IMR-90 (cell line): ENCODE measurements at regions not wholly inside any gene's neighbourhood (a gene's known extent, or its start where the extent isn't known, plus 50 kb on each side); places are given as distances from the start of the nearest gene placed in this dataset.

Experiments used
- ATAC-seq: fragments of 200-7000 bp; cut with Tn5 transposase; 2 replicates; pipeline ENCODE4 v1.9.1; 2020; ENCODE audit warnings: low read depth, mild to moderate bottlenecking, moderate library complexity
- BruUV-seq: library from RNA; stranded (reverse); fragments of 400-500 nt; replicated peaks from 2 replicates; lab custom pipeline; 2021; lab: Mats Ljungman, UMichigan
- CTCF ChIA-PET: fragments of 300-600 bp; formaldehyde crosslinking; extraction: SDS; loops from one replicate; lab custom pipeline; 2021; ENCODE audit warnings: antibody characterized with exemption; lab: Yijun Ruan, JAX
- POLR2A ChIA-PET: fragments of 300-600 bp; sonication (Branson Sonifier 250); formaldehyde crosslinking; loops from one replicate; lab custom pipeline; 2022; ENCODE audit warnings: antibody characterized with exemption; ENCODE audit not compliant: unreplicated experiment; lab: Charles Lee
- DNase-seq: peaks from one replicate; pipeline ENCODE4 v3.0.0; 2013
- H2AFZ ChIP-seq: replicated peaks from 2 replicates; pipeline ENCODE3; 2013; ENCODE audit warnings: low read length, mild to moderate bottlenecking; ENCODE audit not compliant: poor library complexity
- H2AK5ac ChIP-seq: 2 replicates; pipeline ENCODE4 v1.6.1; 2013; ENCODE audit warnings: low read depth, low read length, inconsistent platforms
- H2AK9ac ChIP-seq: replicated peaks from 2 replicates; pipeline ENCODE3; 2013; ENCODE audit warnings: mild to moderate bottlenecking, low read depth, low read length, moderate library complexity; ENCODE audit not compliant: poor library complexity
- H2BK120ac ChIP-seq: 2 replicates; pipeline ENCODE4 v1.6.1; 2013; ENCODE audit warnings: low read depth, low read length, inconsistent platforms
- H2BK15ac ChIP-seq: 3 replicates; pipeline ENCODE4 v1.6.1; 2013; ENCODE audit warnings: low read depth, low read length, inconsistent platforms
- H2BK20ac ChIP-seq: 2 replicates; pipeline ENCODE4 v1.6.1; 2013; ENCODE audit warnings: low read depth, mild to moderate bottlenecking, inconsistent platforms, low read length, moderate library complexity
- H2BK5ac ChIP-seq: 2 replicates; pipeline ENCODE4 v1.6.1; 2013; ENCODE audit warnings: mild to moderate bottlenecking, low read depth, low read length, inconsistent platforms; ENCODE audit not compliant: poor library complexity, severe bottlenecking
- H3K14ac ChIP-seq: replicated peaks from 2 replicates; pipeline ENCODE4 v1.6.1; 2013; ENCODE audit warnings: low read depth, low read length, inconsistent platforms
- H3K18ac ChIP-seq: 2 replicates; pipeline ENCODE4 v1.6.1; 2013; ENCODE audit warnings: low read depth, low read length, control low read depth
- H3K23ac ChIP-seq: 2 replicates; pipeline ENCODE4 v1.6.1; 2013; ENCODE audit warnings: low read depth, low read length, inconsistent platforms
- H3K27ac ChIP-seq: 2 replicates; pipeline ENCODE4 v1.5.1; 2013; ENCODE audit warnings: mild to moderate bottlenecking, control low read depth, low read length; ENCODE audit not compliant: insufficient read depth
- H3K27me3 ChIP-seq: 2 replicates; pipeline ENCODE4 v1.6.1; 2013; ENCODE audit warnings: low read length; ENCODE audit not compliant: control insufficient read depth, insufficient read depth
- H3K36me3 ChIP-seq: 2 replicates; pipeline ENCODE4 v1.6.1; 2013; ENCODE audit warnings: low read length, mixed read lengths; ENCODE audit not compliant: control insufficient read depth, insufficient read depth
- H3K4ac ChIP-seq: 2 replicates; pipeline ENCODE4 v1.6.1; 2013; ENCODE audit warnings: low read depth, low read length, inconsistent platforms
- H3K4me1 ChIP-seq: 2 replicates; pipeline ENCODE4 v1.6.1; 2013; ENCODE audit warnings: low read length, mixed read lengths; ENCODE audit not compliant: control insufficient read depth, insufficient read depth
- H3K4me2 ChIP-seq: 2 replicates; pipeline ENCODE4 v1.6.1; 2013; ENCODE audit warnings: low read depth, mild to moderate bottlenecking, control low read depth, low read length, moderate library complexity
- H3K4me3 ChIP-seq: 2 replicates; pipeline ENCODE4 v1.5.1; 2013; ENCODE audit warnings: low read depth, mild to moderate bottlenecking, control low read depth, low read length, moderate library complexity; ENCODE audit not compliant: insufficient read depth
- H3K56ac ChIP-seq: 2 replicates; pipeline ENCODE4 v1.6.1; 2013; ENCODE audit warnings: low read length, inconsistent platforms; ENCODE audit not compliant: insufficient read depth; ENCODE audit errors: extremely low read depth
- H3K79me1 ChIP-seq, 2 experiments: 2 replicates each; pipeline ENCODE4 v1.6.1; 2013; ENCODE audit warnings: low read length in 2 of 2, inconsistent platforms in 1 of 2, low read depth in 1 of 2
- H3K9ac ChIP-seq: 2 replicates; pipeline ENCODE4 v1.6.1; 2013; ENCODE audit warnings: low read depth, low read length, control low read depth
- H3K9me1 ChIP-seq: 2 replicates; pipeline ENCODE4 v1.6.1; 2013; ENCODE audit warnings: low read length, inconsistent platforms; ENCODE audit not compliant: insufficient read depth
- H3K9me3 ChIP-seq: 2 replicates; pipeline ENCODE4 v1.6.1; 2013; ENCODE audit warnings: low read length; ENCODE audit not compliant: control insufficient read depth, insufficient read depth
- H4K20me1 ChIP-seq: 2 replicates; pipeline ENCODE4 v1.6.1; 2013; ENCODE audit warnings: low read length, inconsistent platforms; ENCODE audit not compliant: insufficient read depth
- H4K5ac ChIP-seq: 2 replicates; pipeline ENCODE4 v1.6.1; 2013; ENCODE audit warnings: mild to moderate bottlenecking, low read depth, low read length, control low read depth
- H4K8ac ChIP-seq, 2 experiments: 2 replicates each; pipeline ENCODE4 v1.6.1; 2013; ENCODE audit warnings: low read depth in 2 of 2, low read length in 2 of 2, control low read depth in 1 of 2, inconsistent platforms in 1 of 2
- H4K91ac ChIP-seq: 2 replicates; pipeline ENCODE4 v1.6.1; 2013; ENCODE audit warnings: low read depth, low read length, inconsistent platforms; ENCODE audit not compliant: insufficient read depth
- BHLHE40 ChIP-seq: fragments of 150-350 bp; IDR thresholded peaks from 2 replicates; pipeline ENCODE4 v1.6.1; 2016; ENCODE audit warnings: mild to moderate bottlenecking, low read depth, low read length
- CEBPB ChIP-seq: IDR thresholded peaks from 2 replicates; pipeline ENCODE4 v1.6.1; 2012; ENCODE audit warnings: low read depth, low read length, improper control_type of control experiment
- CHD1 ChIP-seq: IDR thresholded peaks from 2 replicates; pipeline ENCODE4 v1.6.1; 2012; ENCODE audit warnings: low read depth, low read length, improper control_type of control experiment
- CTCF ChIP-seq: conservative IDR thresholded peaks from 2 replicates; pipeline ENCODE4 v1.5.1; 2012; ENCODE audit warnings: mild to moderate bottlenecking, low read depth, low read length, improper control_type of control experiment
- ELK1 ChIP-seq: fragments of 150-350 bp; IDR thresholded peaks from 2 replicates; pipeline ENCODE4 v1.6.1; 2016; ENCODE audit warnings: low read depth, mild to moderate bottlenecking, low read length, moderate library complexity, borderline replicate concordance
- MAFK ChIP-seq: IDR thresholded peaks from 2 replicates; pipeline ENCODE4 v1.6.1; 2012; ENCODE audit warnings: low read depth, low read length, improper control_type of control experiment
- MXI1 ChIP-seq: IDR thresholded peaks from 2 replicates; pipeline ENCODE4 v1.6.1; 2012; ENCODE audit warnings: low read depth, mild to moderate bottlenecking, low read length, moderate library complexity, borderline replicate concordance
- NFE2L2 ChIP-seq: fragments of 150-350 bp; IDR thresholded peaks from 2 replicates; pipeline ENCODE4 v1.6.1; 2016; ENCODE audit warnings: low read depth, mild to moderate bottlenecking, low read length
- RAD21 ChIP-seq: IDR thresholded peaks from 2 replicates; pipeline ENCODE4 v1.6.1; 2012; ENCODE audit warnings: low read length, improper control_type of control experiment
- RCOR1 ChIP-seq: IDR thresholded peaks from 2 replicates; pipeline ENCODE4 v1.6.1; 2012; ENCODE audit warnings: mild to moderate bottlenecking, low read length, improper control_type of control experiment; ENCODE audit not compliant: insufficient replicate concordance
- RFX5 ChIP-seq: IDR thresholded peaks from 2 replicates; pipeline ENCODE4 v1.8.0; 2012; ENCODE audit warnings: low read depth, mild to moderate bottlenecking, low read length, moderate library complexity
- WGBS, 2 experiments: methylation state at CpG; one replicate each; pipeline versions ENCODE4 v1.1.5 to v1.1.7; 2013; ENCODE audit warnings: missing lambda C conversion rate in 2 of 2; ENCODE audit not compliant: insufficient read length in 1 of 2; ENCODE audit errors: extremely low coverage in 2 of 2; 5-methylcytosine and 5-hydroxymethylcytosine counted together
- dilution Hi-C: fragments of 300-500 bp; cut with HindIII; formaldehyde crosslinking; loops from one replicate; pipeline ENCODE4 v1.14.3; 2018; ENCODE audit warnings: low sequenced_read_pairs; ENCODE audit not compliant: unreplicated experiment
- in situ Hi-C: fragments of 300-500 bp; cut with MboI; formaldehyde crosslinking; loops from 3 replicates; pipeline ENCODE4 v1.14.3; 2019; ENCODE audit warnings: low sequenced_read_pairs, inconsistent platforms, mixed read lengths
- intact Hi-C: fragments of 100-400 bp; cut with micrococcal nuclease; formaldehyde crosslinking; loops from 2 replicates; pipeline ENCODE4 v1.10.0; 2022

- Histone ChIP-seq H3K27ac (no peak overlapping the region), H4K20me1 (no peaks in the 10 kb centered on the region), H2AK5ac (no peak overlapping the region), H3K23ac (no peak overlapping the region), H3K27me3 (no peaks in the 10 kb centered on the region), H3K4me1 (peaks cover 4% of the 10 kb centered on the region; the same call in 1 of the 2 replicates), H3K9me3 (no peaks in the 10 kb centered on the region), H3K9ac (no peak overlapping the region), H3K14ac (no peak overlapping the region), H2BK5ac (no peak overlapping the region), H2BK120ac (no peak overlapping the region), H3K36me3 (no peaks in the 10 kb centered on the region), H2AK9ac (no peak overlapping the region), H3K18ac (no peak overlapping the region), H2BK20ac (no peak overlapping the region), H2BK15ac (no peak overlapping the region), H3K4me3 (no peak overlapping the region), H3K4ac (no peak overlapping the region), H3K9me1 (no peaks in the 10 kb centered on the region), H3K79me1 (no peaks in the 10 kb centered on the region), H3K56ac (no peak overlapping the region), H2AFZ (no peak overlapping the region), H4K5ac (no peak overlapping the region), H4K8ac (no peak overlapping the region), H3K4me2 (no peak overlapping the region), H4K91ac (no peak overlapping the region)
- in situ Hi-C loops: no loop called here
- no peak for ATAC-seq
- TF ChIP-seq MXI1: no peak
- TF ChIP-seq BHLHE40: no peak
- no peak for TF ChIP-seq CTCF
- TF ChIP-seq RFX5: no peak
- no peak for TF ChIP-seq RAD21
- TF ChIP-seq CEBPB: no peak
- no peak for TF ChIP-seq MAFK
- TF ChIP-seq RCOR1: no peak
- TF ChIP-seq ELK1: no peak
- no peak for TF ChIP-seq NFE2L2
- no peak for TF ChIP-seq CHD1
- intact Hi-C loops: no loop called here
- POLR2A ChIA-PET: no interaction called here
- BruUV-seq: no TSS peak
- no peak for DNase-seq
- dilution Hi-C loops: no loop called here
- CTCF ChIA-PET: interaction anchor here (1.0 kb wide), 1 partner anchor 90 kb away, joined by 3 read pairs; no protein-coding TSS in a partner anchor
- WGBS, 2 experiments: 60% methylated on average over 1 of the region's 6 CpGs; no CpG with 5 or more reads in 1 of the 2 experiments
Measured at GRCh38 chr2:238694922-238695321, 153.0 kb upstream of the TWIST2 start.
